ENCODE measurements at regions not wholly inside any gene's neighbourhood (a gene's known extent, or its start where the extent isn't known, plus 50 kb on each side); places are given as distances from the start of the nearest gene placed in this dataset.
"Not testable (repeated sequence)": the region's sequence is repeated elsewhere in the genome, so short reads cannot be mapped to it uniquely, and the experiment has no call there.

DNA sequence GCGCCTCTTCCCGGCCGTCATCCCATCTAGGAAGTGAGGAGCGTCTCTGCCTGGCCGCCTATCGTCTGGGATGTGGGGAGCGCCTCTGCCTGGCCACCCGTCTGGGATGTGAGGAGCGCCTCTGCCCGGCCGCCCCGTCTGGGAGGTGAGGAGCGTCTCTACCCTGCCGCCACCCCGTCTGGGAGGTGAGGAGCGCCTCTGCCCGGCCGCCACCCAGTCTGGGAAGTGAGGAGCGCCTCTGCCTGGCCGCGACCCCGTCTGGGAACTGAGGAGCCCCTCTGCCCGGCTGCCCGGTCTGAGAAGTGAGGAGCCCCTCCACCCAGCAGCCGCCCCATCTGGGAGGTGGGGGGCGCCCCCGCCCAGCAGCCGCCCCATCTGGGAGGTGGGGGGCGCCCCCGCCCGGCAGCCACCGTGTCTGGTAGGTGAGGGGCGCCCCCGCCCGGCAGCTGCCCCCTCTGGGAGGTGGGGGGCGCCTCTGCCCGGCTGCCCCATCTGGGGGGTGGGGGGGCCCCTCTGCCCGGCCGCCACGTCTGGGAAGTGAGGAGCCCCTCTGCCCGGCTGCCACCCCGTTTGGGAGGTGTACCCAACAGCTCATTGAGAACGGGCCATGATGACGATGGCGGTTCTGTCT, 244.7 kb upstream of the POU5F2 start:
- not testable (repeated sequence) for H3K27ac Mint-ChIP-seq; H3F3A ChIP-seq (replicated peaks; ENCODE audit: low read depth)

GRCh38 chr5:93978222-93978621, 236.8 kb upstream of the POU5F2 start:
- Mint-ChIP-seq H3K4me3 (no peak overlapping the region), H3K27ac (no peak overlapping the region), H3K9me3 (peaks cover 38% of the 10 kb centered on the region), H3K36me3 (ENCODE audit: low read depth) (peaks cover 28% of the 10 kb centered on the region), H3K27me3 (ENCODE audit: insufficient read depth, low read depth, poor library complexity) (no peaks in the 10 kb centered on the region), H3K4me1 (no peaks in the 10 kb centered on the region)
- H3K27ac ChIP-seq (ENCODE audit: low read depth), result no peak overlapping the region
- DNase-seq (ENCODE audit: low spot score) (no peak), ATAC-seq (no peak)
- H3K36me3 ChIP-seq (ENCODE audit: insufficient read depth), result no peaks in the 10 kb centered on the region
- H3K4me2 ChIP-seq, result no peak overlapping the region
- no peak overlapping the region for H2AFZ ChIP-seq
- H3K4me1 ChIP-seq (ENCODE audit: insufficient read depth), result no peaks in the 10 kb centered on the region
- H3K79me2 ChIP-seq (replicated peaks; ENCODE audit: insufficient read depth), result no peaks in the 10 kb centered on the region
- no peaks in the 10 kb centered on the region for H3K9me2 ChIP-seq (ENCODE audit: insufficient read depth)
- no peaks in the 10 kb centered on the region for H4K20me1 ChIP-seq (replicated peaks; ENCODE audit: insufficient read depth)
- H3K27me3 ChIP-seq (ENCODE audit: insufficient read depth), result no peaks in the 10 kb centered on the region
- no peaks in the 10 kb centered on the region for H3F3A ChIP-seq (replicated peaks; ENCODE audit: low read depth)
- H3K4me3 ChIP-seq, result no peak overlapping the region
- TF ChIP-seq ZNF114 (CRISPR knock-in tag; IDR thresholded peaks at IDR 0.05) (no peak), NANOG (IDR thresholded peaks at IDR 0.05; ENCODE audit: borderline replicate concordance) (no peak), STAT1 (IDR thresholded peaks at IDR 0.05; ENCODE audit: unreplicated experiment) (no peak), ETS1 (IDR thresholded peaks at IDR 0.05) (no peak), CTCF (conservative IDR thresholded peaks at IDR 0.05; ENCODE audit: low read depth in 2 of 2) (no peak), POLR2AphosphoS5 (IDR thresholded peaks at IDR 0.05; ENCODE audit: low read depth) (no peak), EZH2 (IDR thresholded peaks at IDR 0.05; ENCODE audit: low read depth, unreplicated experiment) (no peak), EZH2phosphoT487 (IDR thresholded peaks at IDR 0.05; ENCODE audit: unreplicated experiment) (no peak)
- TF ChIP-seq, protein P1, sequence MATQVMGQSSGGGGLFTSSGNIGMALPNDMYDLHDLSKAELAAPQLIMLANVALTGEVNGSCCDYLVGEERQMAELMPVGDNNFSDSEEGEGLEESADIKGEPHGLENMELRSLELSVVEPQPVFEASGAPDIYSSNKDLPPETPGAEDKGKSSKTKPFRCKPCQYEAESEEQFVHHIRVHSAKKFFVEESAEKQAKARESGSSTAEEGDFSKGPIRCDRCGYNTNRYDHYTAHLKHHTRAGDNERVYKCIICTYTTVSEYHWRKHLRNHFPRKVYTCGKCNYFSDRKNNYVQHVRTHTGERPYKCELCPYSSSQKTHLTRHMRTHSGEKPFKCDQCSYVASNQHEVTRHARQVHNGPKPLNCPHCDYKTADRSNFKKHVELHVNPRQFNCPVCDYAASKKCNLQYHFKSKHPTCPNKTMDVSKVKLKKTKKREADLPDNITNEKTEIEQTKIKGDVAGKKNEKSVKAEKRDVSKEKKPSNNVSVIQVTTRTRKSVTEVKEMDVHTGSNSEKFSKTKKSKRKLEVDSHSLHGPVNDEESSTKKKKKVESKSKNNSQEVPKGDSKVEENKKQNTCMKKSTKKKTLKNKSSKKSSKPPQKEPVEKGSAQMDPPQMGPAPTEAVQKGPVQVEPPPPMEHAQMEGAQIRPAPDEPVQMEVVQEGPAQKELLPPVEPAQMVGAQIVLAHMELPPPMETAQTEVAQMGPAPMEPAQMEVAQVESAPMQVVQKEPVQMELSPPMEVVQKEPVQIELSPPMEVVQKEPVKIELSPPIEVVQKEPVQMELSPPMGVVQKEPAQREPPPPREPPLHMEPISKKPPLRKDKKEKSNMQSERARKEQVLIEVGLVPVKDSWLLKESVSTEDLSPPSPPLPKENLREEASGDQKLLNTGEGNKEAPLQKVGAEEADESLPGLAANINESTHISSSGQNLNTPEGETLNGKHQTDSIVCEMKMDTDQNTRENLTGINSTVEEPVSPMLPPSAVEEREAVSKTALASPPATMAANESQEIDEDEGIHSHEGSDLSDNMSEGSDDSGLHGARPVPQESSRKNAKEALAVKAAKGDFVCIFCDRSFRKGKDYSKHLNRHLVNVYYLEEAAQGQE (IDR thresholded peaks at IDR 0.05; ENCODE audit: unreplicated experiment), result no peak

More for the DNA sequence above, 244.7 kb upstream of the POU5F2 start:
- H3K27me3 Mint-ChIP-seq (ENCODE audit: insufficient read depth, low read depth, poor library complexity); H4K20me1 ChIP-seq (replicated peaks; ENCODE audit: insufficient read depth); H3K4me1 ChIP-seq (ENCODE audit: insufficient read depth); H3K4me3 Mint-ChIP-seq; DNase-seq (ENCODE audit: low spot score); H3K4me2 ChIP-seq; ATAC-seq; H3K27me3 ChIP-seq (ENCODE audit: insufficient read depth); H2AFZ ChIP-seq; H3K4me3 ChIP-seq; H3K27ac ChIP-seq (ENCODE audit: low read depth); H3K36me3 ChIP-seq (ENCODE audit: insufficient read depth); H3K79me2 ChIP-seq (replicated peaks; ENCODE audit: insufficient read depth); H3K9me2 ChIP-seq (ENCODE audit: insufficient read depth); H3K4me1 Mint-ChIP-seq: not testable (repeated sequence)
- Mint-ChIP-seq H3K36me3 (ENCODE audit: low read depth) (peaks cover 11% of the 10 kb centered on the region; the same call in 2 of the 3 replicates), H3K9me3 (peaks cover 15% of the 10 kb centered on the region)
